HG02981 (cell line): ENCODE measurements at regions not wholly inside any gene's neighbourhood (a gene's known extent, or its start where the extent isn't known, plus 50 kb on each side); places are given as distances from the start of the nearest gene placed in this dataset.

Source experiments
- ATAC-seq: cut with Tn5 transposase; IDR thresholded peaks from one replicate; pipeline ENCODE4 v1.9.1; 2021; ENCODE audit warnings: mild to moderate bottlenecking, moderate library complexity; ENCODE audit not compliant: unreplicated experiment

DNA sequence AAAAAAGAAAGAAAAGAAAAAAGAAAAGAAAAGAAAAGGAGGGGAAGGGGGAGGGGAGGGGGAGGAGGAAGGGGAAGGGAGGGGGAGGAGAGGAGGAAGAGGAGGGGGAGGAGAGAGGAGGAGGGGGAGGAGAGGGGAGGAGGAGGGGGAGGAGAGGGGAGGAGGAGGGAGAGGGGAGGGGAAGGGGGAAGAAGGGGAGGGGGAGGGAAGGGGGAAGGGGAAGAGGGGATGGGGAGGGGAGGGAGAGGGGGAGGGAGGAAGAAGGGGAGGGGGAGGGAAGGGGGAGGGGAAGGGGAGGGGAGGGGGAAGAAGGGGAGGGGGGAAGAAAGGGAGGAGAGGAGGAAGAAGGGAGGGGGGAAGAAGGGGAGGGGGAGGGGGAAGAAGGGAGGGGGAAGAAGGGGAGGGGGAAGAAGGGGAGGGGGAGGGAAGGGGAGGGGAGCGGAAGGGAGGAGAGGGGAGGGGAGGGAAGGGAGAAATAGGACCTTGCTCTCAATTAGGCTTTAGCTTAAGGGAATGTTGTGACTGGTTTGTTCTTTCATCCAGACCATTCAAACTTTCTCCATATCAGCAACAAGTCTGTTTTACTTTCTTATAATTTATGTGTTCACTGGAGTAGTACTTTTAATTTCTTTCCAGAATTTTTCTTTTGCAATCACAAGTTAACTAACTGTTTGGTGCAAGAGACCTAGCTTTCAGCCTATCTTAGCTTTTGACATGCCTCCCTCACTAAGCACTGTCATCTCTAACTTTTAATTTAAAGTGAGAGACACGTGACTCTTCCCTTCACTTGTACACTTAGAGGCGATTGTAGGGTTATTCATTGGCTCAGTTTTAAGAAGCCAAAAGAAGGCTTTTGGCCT is 76.5 kb upstream of the EGLN3 start:
- ATAC-seq: no peak

DNA sequence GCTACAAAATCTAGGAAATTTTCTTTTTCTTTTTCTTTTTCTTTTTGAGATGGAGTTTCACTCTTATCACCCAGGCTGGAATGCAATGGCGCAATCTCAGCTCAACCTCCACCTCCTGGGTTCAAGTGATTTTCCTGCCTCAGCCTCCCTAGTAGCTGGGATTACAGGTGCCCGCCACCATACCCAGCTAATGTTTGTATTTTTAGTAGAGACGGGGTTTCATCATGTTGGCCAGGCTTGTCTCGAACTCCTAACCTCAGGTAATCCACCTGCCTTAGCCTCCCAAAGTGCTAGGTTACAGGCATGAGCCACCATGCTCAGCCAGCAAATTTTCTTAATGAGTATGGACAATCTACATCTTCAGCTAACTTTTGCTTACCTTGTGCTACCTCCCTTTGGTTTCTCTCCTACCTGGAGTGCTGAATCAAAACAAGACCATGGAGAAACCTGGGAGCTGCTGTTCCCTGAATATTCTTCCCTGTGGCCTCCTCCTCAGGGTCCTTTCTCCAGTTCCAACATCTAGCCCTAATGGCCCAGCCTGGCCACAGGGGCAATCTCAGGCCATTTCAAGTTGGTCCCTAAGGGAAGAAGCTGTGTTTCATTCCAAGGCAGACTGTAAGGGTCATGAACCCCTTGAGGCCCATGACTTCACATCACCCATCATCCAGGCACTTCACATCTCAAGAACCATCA is 74.6 kb upstream of the EGLN3 start:
- ATAC-seq: no peak

DNA sequence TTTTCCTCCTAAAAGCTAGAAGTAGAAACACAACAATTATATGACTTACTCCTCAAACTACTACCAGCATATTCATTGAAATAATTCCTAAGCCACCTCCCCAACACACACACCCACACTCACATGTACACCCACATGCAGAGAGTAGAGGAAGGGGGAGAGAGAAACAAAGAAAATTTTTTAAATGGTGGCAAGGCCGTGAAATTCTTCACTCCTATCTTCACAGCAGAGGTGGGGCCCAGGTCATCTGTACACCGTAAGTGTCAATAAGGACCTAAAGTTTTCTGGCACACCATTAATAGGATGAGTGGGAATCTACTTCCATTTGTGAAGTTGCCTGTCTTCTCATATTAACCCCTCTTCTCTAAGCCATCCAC is 73.9 kb upstream of the EGLN3 start:
- ATAC-seq: no peak

DNA sequence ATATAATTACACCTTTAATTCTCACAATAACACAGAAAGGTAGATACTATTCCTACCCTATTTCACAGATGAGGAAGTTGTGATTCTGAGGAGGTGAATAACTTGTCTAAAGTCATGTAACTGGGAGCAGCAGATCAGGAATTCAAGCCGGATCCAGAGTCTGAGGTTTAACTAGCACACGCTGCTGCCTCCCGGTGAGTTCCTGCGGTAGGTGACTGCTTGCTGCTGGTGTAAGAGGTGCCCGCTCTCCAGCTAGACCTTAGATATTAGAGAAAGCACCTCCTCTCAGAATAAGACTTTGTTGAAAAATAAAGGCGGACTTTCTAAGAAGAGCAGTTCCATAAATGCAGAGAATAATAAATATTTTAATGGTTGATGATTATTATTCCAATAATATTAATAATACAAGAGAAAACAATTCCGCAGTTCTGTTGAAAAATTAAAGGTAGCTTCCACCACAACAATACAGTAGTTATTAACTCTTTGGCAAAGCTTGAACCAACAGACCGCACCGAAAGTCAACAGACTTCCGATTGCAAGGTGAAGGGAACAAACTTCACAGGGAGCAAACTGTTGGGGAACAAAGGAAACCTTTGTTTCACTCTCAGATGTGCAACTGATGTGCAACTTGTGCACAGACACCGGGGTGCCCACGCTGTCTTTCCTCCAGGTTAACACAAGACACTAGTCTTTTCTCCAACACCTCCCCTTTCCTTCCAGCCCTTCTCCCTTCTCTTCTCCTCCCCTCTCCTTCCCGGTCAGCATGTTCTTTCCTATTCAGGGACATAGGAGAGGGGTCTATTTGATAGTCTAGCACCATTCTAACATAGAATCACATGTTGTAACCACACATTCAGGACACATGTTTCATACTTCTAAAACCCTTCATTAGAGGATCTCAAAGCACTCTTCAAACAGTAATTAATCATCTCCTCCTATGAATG is 73.2 kb upstream of the EGLN3 start:
- ATAC-seq: no peak

DNA sequence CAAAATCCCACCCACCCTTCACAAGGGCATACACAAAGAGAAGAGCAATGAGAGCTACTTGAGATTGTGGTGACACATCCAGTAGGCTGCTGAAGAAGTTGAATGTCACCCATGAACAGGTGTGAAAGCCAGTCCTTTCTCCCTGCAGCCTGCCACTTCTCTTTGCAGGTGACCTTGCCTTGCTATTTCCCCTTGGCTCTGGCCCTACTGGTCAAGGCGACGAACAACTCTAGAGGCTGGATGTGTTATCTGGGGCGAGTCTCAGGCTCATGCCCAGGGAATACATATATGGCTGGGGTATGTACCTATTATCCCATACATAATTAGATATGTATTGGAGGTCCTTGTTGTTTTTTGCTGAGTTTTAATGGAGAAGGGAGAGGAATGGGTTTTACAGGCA is 70.2 kb upstream of the EGLN3 start:
- ATAC-seq: no peak

DNA sequence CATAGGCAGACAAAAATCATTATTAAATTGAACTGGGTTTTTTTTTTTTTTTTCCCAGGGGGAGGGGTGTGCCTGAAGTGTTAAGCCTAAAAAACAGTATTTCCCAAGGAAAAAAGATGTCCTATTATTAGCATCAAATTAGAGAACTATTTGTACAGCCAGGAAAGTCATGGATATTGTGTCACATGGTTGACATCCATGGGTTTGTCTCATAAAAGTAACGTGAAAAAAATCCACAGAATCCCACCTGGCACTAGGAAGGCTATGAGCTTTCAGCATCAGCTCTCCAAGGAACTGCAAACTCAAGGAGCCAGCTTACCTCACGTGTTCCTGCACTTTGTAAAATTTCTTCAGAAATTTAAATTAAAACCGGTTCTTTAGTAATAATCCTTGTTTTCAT is 69.1 kb upstream of the EGLN3 start:
- no peak for ATAC-seq

DNA sequence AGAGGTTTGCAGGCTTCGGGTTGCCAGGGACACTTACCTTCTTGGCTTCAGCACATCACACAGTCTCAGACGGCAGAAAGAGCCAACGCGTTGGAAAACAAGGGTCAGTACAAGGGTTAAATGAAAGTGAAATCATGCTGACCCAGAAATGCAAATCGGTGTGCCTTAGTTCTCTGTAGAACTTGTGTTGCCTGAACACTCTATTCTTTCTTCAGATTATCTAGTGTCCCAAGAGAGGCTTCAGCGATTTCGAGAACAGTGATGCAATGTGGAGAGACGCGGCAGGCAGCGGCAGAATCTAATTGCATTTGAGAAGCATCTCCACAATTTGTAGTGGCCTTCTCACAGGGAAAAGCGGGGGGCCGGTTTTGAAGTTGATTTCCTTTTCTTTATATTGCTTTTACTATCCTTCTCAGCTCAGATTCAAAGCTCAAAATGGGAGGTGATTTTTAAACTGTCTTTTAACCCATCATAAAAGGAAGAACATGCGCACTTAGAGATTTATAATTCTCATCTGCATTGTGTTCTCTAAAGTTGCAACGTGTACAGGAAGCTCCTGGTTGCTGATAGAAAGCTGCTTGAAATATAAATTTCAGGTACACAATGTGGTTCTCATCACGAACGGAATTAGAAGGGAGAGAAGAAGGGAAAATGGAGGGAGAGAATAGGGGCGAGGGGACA is 67.8 kb upstream of the EGLN3 start:
- peak; percentile 64 for ATAC-seq

DNA sequence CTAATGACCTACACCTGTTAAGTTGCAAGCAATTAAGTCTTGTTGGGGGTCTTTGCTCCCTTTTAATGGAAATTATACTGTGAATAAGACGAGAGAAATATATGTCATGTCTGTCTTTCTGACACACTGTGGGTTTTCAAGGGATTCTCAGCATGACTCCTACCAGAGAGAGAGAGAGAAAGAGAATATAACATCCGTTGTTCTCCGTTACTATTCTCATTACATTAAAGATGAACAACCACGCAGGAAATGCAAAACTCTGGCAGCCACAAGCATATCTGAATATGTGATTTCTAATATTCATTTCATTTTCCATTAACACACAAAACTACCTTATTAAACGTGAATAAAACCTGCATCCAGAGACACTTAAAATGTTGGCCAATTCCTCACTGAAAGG is 67.3 kb upstream of the EGLN3 start:
- ATAC-seq: no peak

DNA sequence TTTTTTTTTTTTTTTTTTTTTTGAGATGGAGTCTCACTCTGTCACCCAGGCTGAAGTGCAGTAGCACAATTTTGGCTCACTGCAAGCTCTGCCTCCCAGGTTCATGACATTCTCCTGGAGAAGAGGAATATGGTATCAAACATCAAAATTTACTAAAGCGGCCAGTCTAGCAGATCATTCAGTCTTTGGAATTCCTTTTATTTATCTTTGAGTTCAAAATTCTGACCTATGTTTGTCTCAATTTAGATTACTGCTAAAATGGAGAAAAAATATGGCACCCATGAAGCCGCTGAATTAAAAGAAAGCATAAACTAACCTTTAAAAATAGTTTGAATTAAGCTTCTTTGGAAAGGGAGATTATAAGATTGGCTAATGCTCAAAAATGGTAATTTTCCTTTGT is 64.5 kb upstream of the EGLN3 start:
- ATAC-seq: no peak

DNA sequence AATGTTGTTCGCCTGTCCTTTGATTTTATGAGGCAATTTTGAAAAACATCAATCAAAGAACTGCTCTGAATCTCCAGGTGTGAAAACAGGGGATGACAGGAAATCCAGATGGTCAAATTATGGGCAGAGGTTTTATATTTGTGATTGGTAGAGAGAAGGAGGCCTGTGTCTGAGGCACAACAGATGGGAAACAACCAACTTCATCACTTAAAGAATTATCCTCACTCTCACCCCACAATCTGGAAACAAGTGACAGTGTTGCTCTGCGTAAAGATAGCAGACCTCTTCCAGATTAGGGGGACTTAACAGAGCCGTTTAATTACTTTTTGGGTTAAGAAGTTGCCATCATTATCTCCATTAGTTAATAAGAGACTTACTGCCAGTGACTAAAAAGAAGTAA is 64.1 kb upstream of the EGLN3 start:
- no peak for ATAC-seq

DNA sequence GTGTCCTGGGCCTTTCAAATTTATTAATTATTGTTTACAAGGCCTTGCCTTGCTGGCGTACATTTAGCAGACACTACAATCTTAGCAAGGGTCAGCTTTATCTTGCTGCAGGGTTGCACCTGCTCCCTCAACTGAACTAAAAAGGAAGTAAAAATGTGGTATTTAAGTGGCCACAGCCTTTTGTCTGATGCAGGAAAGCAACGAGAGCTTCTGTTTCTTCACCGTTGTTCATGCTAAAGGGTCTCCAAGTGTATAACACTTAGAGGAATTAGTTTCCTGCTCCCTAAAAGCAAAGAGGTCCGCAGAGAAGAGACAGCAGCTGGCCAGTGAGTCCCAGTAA is 62.8 kb upstream of the EGLN3 start:
- peak; percentile 62 for ATAC-seq

DNA sequence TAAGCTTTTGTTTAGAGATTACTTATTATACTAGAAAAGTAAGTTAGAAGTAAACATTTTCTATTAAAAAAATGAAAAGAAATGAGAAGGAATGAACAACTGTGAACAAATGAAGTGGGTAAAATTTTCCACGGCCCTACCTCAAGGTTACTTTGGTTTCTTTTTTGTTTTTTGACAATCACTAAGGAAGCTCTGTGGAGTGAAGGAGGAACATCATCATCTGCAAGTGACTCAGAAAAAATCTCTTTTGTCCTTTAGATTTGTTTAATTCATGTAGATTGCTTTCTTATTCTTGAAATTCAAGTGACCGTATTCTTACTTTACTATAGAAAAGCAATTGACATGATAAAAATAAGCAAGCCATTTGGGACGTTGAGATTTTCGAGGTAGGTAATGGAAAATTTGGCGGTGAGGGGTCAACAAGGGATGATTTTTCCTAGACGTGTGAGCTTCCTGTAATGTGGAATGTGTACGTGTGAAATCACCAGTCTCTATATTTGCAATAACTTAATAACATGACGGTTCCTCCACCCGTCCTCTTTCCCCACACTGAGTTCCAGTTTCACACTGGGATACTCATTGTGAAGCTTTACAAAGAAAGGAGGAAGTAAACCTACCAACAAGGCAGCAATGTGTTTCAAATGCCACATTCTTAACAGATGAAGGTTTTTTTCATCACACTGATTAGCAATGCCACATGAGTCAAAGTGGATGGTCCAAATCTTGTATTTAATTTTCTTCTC is 62.3 kb upstream of the EGLN3 start:
- ATAC-seq: peak; percentile 74

DNA sequence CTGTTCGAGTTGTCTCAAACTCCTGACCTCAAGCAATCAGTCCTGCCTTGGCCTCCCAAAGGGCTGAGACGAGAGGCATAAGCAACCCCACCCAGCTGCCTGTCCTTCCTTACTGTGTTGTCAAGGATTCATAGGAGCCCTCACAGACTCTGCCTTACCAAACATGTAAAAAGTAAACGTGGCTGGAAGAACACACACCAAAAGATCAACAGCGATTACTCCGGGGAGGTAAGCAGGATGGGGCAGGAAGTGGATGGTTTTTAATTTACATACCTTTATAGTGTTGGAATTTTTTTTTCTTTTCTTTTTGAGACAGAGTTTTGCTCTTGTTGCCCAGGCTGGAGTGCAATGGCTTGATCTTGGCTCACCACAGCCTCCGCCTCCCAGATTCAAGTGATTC is 61.5 kb upstream of the EGLN3 start:
- no peak for ATAC-seq

DNA sequence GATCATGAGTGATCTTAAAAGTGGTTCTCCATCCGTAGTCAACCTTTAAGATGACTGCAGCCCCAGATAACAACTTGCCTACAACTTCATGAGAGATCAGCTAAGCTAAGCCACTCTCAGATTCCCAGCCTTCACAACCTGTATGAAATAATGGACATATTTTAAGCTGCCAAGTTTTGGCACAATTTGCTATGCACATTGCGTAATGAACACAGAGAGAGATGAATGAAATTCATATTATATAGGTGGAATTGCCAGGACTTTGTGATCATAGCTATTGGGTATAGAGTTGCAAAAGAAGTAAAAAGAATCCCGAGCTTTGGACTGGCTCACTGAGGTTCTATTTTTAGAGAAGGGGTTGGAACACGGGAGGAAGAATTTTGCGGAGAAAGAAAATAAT is 59.1 kb upstream of the EGLN3 start:
- ATAC-seq: no peak

DNA sequence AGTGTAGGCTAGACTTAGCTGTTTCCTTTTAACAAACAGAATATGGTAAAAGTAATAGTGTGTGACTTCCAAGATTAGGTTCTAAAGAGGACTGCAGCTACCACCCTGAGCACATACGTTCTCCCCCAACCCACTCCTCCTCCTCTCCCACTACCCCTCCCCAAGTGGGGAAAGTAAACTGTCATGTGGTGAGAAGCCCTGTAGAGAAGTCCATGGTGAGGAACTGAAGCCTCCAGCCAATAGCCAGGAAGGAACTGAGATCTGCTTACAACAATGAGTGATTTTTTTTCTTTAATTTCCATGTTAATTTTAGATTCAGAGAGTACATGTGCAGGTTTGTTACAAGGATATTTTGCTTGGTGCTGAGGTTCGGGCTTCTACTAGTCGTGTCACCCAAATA is 57.0 kb upstream of the EGLN3 start:
- no peak for ATAC-seq

DNA sequence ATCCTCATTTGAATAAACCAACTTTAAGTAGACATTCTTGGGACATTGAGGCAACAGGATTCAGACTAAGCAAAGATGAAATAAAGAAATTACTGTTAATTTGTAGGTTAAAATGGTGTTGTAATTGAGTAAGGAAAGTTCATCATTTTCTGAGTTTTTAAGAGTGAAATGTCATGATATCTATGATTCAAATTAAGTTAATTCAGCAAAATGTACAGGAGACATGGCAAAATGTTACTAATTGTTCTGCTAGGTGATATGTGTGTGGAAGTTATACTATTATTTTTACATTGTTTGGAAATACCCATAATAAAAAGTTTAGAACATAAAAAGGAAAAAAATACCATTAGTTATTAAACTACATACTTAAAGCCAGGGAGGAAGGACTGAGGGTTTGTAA is 55.0 kb upstream of the EGLN3 start:
- ATAC-seq: no peak

DNA sequence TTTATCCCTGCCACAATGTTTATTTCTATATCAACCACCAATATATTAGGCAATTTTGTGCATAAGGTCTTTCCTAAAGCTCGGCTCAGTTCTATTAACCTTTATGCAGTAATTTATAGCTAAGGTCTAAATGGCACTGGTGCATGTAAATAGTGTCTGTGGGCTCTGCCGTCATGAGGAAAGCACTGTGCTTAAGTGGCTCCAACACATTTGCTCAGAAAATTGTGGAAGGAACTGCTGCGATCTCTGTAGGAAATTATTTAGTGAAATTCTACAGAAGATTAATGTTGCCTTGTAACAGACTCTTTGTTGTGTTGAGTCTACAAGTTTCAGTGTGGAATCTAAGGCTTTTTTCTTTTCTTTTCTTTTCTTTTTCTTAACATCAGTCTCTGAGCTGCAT is 54.0 kb upstream of the EGLN3 start:
- ATAC-seq: no peak

DNA sequence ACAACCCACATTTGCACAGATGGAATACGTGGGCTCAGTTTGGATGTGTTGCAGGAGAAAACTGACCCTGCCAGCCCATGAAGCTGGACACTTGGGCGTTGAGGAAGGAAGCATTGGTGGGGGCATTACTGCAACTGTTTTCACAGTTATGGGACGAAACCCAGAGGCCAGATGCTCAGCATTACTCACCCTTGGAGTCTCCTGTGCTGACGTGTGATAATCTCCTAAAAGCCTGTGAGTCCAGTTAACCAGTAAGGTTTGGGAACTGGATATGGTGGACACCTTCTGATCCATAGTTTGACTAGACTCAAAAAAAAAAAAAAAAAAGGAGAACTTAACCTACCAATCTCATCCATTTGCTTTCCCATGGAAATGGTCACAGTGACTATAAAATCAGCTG is 52.8 kb upstream of the EGLN3 start:
- no peak for ATAC-seq

DNA sequence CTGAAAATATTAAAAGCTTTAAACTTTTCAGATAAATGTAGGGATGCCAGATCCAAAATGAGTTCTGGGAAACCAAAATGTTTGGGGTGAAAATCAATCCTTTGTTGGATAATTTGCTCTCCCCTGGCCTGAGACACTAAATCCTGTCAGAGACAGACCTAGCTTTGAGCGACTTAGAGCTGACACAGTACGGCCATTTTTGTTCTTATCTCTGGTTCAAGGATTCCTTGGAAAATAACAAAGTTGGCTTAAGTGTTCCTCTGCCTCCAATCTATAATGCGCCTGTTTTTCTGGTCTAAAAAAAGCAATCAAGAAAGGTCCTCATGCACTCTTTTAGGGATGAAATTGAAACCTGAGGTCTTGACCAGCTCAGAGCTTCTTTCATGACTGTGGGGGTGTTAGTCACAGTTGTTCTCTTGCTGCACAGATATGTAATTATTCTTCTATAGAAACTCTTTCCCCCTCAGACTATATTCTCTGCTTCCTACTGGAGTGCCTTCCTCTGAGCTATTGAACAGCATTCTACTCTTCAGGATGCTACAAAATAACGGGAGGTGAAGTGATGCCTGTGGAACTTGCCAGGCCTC is 52.3 kb upstream of the EGLN3 start:
- ATAC-seq: no peak
